Upper lobe of left lung (tissue), 6 donors: ENCODE measurements at regions not wholly inside any gene's neighbourhood (a gene's known extent, or its start where the extent isn't known, plus 50 kb on each side); places are given as distances from the start of the nearest gene placed in this dataset.
A peak's percentile ranks its signal among the peaks of the same experiment; 100 is the strongest.
"Not testable (repeated sequence)": the region's sequence is repeated elsewhere in the genome, so short reads cannot be mapped to it uniquely, and the experiment has no call there.

ENCODE experiments used
- ATAC-seq, 2 donors: fragments of 200-7000 bp; cut with Tn5 transposase; one replicate each; pipeline ENCODE4 v1.9.1; 2022; ENCODE audit warnings: mild to moderate bottlenecking in 2 of 2, moderate library complexity in 2 of 2; ENCODE audit not compliant: low FRiP score in 2 of 2
- DNase-seq, 2 donors: peaks; one replicate each; pipeline ENCODE4 v3.0.0-alpha.2; 2019 to 2020
- H3K27ac ChIP-seq, 4 donors: fragments of 200-600 bp; sonication (generic); one replicate each; pipeline ENCODE4 v1.5.1; 2016 to 2019
- H3K27me3 ChIP-seq, 4 donors: fragments of 200-600 bp; sonication (generic); one replicate each; pipeline ENCODE4 v1.5.1; 2017 to 2019
- H3K36me3 ChIP-seq, 4 donors: fragments of 200-600 bp; sonication (generic); one replicate each; pipeline ENCODE4 v1.5.1; 2016 to 2019
- H3K4me1 ChIP-seq, 4 donors: fragments of 200-600 bp; sonication (generic); one replicate each; pipeline ENCODE4 v1.5.1; 2018 to 2019
- H3K4me3 ChIP-seq, 4 donors: fragments of 200-600 bp; sonication (generic); one replicate each; pipeline ENCODE4 v1.5.1; 2017 to 2019; ENCODE audit warnings: mild to moderate bottlenecking in 2 of 4, moderate library complexity in 1 of 4
- H3K9me3 ChIP-seq, 4 donors: fragments of 200-600 bp; sonication (generic); one replicate each; pipeline ENCODE4 v1.5.1; 2018 to 2019
- WGBS, 2 donors: methylation state at CpG; one replicate each; pipeline ENCODE4 v1.1.5; 2017 to 2018; 5-methylcytosine and 5-hydroxymethylcytosine counted together
- small RNA-seq, 4 donors: library from RNA; depleted of rRNA; stranded (forward); fragments of <200 nt; gene quantifications; one replicate each; pipeline ENCODE3, GENCODE V24; 2016
- donor health status: DM: no; HTN: no; CAD: no; lungs with moderate emphysema.
- donor health status: DM: no; HTN: yes; CAD: no; lungs with severe emphysema.

DNA sequence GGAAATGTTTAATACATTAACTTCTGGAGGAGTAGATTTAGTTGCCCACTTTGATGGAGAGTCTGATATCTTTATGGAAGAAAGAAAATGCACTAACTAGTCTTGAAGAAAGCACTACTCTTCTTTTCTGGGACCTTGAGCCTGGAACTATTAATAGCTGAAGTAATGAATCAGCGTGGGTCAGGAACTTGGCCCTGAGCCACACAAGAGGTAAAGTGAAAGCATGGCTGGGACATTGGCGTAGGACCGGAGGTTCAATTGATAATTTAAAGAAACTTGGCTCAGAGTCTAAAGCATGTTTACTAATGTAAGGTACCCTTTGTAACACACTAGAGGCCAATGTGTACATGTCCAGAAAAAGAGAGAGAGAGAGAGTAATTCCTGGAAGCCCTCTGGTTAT, 195.5 kb downstream of the CDY1B start:
- H3K36me3 ChIP-seq, ATAC-seq, H3K9me3 ChIP-seq, H3K27ac ChIP-seq, H3K27me3 ChIP-seq, H3K4me3 ChIP-seq, H3K4me1 ChIP-seq, DNase-seq: not testable (repeated sequence)
- WGBS, 2 donors, result no CpG with 5 or more reads among the region's 3 CpGs

DNA sequence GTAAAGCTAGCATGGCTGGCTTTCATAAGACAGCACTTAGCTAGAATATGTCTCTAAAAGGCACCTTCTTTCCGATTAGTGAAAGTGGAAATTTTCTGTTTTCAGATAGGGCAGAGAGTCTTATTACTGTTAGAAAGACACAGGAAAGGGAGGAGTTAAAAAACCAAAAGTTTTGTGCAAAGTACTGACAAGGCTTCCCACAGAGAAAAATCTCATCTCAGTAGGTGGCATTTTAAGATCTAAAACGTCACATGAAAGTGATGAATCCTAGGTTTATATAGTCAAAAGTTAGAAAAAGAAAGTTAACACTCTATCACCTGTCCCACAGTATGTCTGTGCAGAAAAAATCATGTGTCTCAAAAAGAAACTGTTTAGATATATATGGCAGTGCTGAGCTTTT, 197.0 kb downstream of the CDY1B start:
- WGBS, 2 donors, result no CpG with 5 or more reads among the region's 2 CpGs
- H3K27me3 ChIP-seq, ATAC-seq, H3K36me3 ChIP-seq, H3K4me1 ChIP-seq, DNase-seq, H3K4me3 ChIP-seq, H3K9me3 ChIP-seq, H3K27ac ChIP-seq: not testable (repeated sequence)

DNA sequence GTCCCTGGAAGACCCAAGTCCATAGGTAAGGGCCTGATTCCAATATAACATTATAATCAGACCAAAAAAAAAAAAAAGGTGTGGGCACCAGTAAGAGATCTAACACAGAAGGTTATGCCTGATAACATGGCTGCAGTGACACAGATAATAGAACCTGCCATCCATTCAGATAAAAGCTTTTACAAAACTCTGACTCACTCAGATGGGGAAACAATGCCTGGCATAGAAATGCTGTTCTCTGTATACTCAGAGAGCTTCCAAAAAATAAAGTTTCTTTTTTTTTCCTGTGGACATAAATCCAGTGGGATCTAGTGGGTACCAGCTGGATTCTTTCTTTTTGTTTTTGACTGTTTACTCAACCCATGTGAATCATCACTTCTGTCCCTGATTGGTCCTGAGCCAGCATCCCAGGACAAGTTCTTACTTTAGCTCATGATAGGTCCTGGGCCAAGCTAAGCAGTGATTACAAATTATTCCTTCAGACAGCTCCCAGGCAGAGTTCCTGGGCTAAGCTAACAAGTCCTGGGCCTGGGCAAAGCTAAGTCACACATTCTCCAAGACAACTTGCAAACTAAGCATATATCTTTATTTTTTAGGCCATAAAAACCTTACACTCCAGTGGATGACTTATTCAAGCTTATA, 199.9 kb downstream of the CDY1B start:
- not testable (repeated sequence) for H3K9me3 ChIP-seq, H3K27me3 ChIP-seq, DNase-seq, H3K27ac ChIP-seq, H3K36me3 ChIP-seq, H3K4me3 ChIP-seq, H3K4me1 ChIP-seq
- peak in 1 of 2 donors; percentile 38 for ATAC-seq

DNA sequence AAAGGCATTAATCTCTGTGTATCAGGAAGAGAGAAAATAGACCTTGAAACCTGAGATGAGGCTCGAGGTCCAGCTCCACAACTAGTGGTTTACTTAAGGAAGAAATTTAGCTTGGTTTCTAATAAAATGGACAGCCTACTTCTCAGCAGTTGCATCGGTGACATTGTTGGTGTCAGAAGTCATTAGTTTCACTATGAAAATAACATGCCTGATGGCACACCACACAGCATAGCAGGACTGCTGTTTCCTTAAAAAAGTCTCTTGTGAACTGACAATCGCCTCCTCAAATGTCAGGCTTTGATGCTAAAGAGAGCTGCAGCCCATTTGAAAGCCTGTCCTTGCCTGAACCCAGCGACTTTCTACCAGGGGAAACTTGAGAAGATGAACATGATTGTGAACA, 204.1 kb downstream of the CDY1B start:
- not testable (repeated sequence) for DNase-seq, ATAC-seq, H3K27me3 ChIP-seq, H3K9me3 ChIP-seq, H3K4me3 ChIP-seq, H3K36me3 ChIP-seq, H3K4me1 ChIP-seq, H3K27ac ChIP-seq
- WGBS, 2 donors, result no CpG with 5 or more reads among the region's 4 CpGs

DNA sequence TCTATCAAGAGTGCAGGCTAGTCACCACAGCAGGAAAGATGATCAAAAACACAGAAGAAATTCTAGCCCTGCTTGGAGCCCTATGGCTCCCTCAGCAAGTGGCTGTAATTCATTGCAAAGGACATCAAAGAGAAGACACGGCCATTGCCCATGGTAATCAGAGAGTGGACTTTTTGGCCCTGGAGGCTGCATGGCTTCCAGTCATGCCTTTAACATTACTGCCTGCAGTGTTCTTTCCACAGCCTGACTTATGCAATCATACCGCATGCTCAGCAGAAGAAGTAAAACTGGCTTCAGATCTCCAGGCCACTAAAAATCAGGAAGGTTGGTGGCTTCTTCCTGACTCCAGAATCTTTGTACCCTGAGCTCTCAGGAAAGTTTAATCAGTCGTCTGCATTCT, 218.1 kb downstream of the CDY1B start:
- not testable (repeated sequence) for H3K9me3 ChIP-seq, ATAC-seq, H3K27me3 ChIP-seq, DNase-seq, H3K4me1 ChIP-seq, H3K4me3 ChIP-seq, H3K36me3 ChIP-seq, H3K27ac ChIP-seq
- no CpG with 5 or more reads among the region's 3 CpGs for WGBS, 2 donors

DNA sequence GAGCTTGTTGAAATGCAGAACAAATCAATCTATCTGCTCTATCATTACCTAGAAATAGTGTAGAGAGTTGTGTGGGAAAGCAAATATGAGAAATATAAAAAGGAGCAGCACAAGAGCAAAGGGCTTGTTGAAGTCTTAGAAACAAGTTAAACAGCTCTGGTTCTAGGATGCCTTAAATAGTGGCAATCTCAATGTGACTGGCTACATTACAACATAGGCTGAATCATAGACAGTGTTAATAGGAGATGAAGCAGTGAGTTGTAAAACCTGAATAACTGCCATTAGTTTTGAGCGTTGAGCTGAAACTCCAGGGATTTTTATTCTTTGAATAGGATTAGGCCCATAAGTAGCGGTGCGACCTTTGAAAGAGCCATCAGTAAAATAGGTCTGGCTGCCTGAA, 225.9 kb downstream of the CDY1B start:
- ATAC-seq, DNase-seq: not testable (repeated sequence)
- no CpG with 5 or more reads among the region's 3 CpGs for WGBS, 2 donors

DNA sequence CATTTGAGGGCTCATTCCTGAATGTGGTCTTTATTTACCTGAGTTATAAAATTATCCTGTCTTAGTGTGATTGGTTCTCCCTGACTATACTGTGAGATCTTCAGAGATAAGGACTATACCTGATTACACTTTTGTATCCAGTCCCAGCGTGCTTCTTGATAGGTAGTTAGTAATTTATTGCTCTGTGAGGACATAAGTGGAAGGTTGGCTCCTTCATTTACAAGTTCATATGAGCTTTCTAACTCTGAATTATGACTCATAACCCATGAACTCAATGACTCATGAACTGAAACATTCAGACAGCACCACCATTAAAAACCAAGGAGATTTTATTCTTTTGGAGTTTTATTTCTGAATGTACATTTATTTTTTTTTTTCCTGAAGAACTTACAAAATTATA, 257.1 kb downstream of the CDY1B start:
- not testable (repeated sequence) for DNase-seq, H3K4me3 ChIP-seq, H3K9me3 ChIP-seq, H3K27ac ChIP-seq, H3K4me1 ChIP-seq, ATAC-seq, H3K36me3 ChIP-seq, H3K27me3 ChIP-seq
- no CpG with 5 or more reads among the region's 1 CpG for WGBS, 2 donors

More for the DNA sequence above, 225.9 kb downstream of the CDY1B start:
- H3K4me1 ChIP-seq, H3K4me3 ChIP-seq, H3K27me3 ChIP-seq, H3K27ac ChIP-seq, H3K36me3 ChIP-seq, H3K9me3 ChIP-seq: not testable (repeated sequence)

DNA sequence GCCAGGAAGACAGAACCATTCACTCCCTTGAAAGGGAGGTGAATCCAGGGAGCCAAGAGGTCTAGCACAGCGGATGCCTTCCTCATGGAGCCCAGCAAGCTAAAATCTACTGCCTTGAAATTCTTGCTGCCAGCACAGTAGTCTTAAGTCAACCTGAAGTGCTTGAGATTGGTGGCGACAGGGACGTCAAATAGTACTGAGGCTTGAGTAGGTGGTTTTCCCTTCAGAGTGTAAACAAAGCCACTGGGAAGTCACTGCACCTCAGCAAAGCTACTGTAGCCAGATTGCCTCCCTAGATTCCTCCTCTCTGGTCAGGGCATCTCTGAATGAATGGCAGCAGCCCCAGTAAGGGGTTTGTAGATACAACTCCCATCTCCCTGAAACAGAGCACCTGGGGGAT, 299.1 kb downstream of the CDY1B start:
- no CpG with 5 or more reads among the region's 3 CpGs for WGBS, 2 donors
- not testable (repeated sequence) for DNase-seq, H3K4me1 ChIP-seq, H3K27me3 ChIP-seq, H3K4me3 ChIP-seq, H3K36me3 ChIP-seq, H3K27ac ChIP-seq, H3K9me3 ChIP-seq, ATAC-seq

Small RNAs in the stretch of these regions (small RNA-seq; reads per million reads assigned to genes)
- gene ELOCP9, result 0 reads per million in 4 donors
